Hematopoietic multipotent progenitor cell treated with erythropoietin and hydrocortisone succinate and interleukin-3 and kit ligand, for 17 days (in vitro differentiated cells): ENCODE measurements at regions not wholly inside any gene's neighbourhood (a gene's known extent, or its start where the extent isn't known, plus 50 kb on each side); places are given as distances from the start of the nearest gene placed in this dataset.
"Not testable (repeated sequence)": the region's sequence is repeated elsewhere in the genome, so short reads cannot be mapped to it uniquely, and the experiment has no call there.

ENCODE experiments used
- DNase-seq: peaks from one replicate; pipeline ENCODE4 v3.0.0-alpha.2; 2015; ENCODE audit warnings: low spot score

GRCh38 chr7:87007038-87007437 is 52.4 kb downstream of the ELAPOR2 start:
- DNase-seq: no peak

- no peak for DNase-seq
Measured at GRCh38 chr7:87004956-87005355, 54.5 kb downstream of the ELAPOR2 start.

GRCh38 chr7:87003872-87004798 is 55.3 kb downstream of the ELAPOR2 start:
- DNase-seq: no peak

GRCh38 chr7:87001214-87001613 is 58.2 kb downstream of the ELAPOR2 start:
- no peak for DNase-seq

GRCh38 chr7:87000344-87000743 is 59.1 kb downstream of the ELAPOR2 start:
- DNase-seq: no peak

GRCh38 chr7:86999750-87000149 is 59.7 kb downstream of the ELAPOR2 start:
- DNase-seq: no peak

- DNase-seq: no peak
Measured at GRCh38 chr7:86995814-86996213, 63.6 kb downstream of the ELAPOR2 start.

- no peak for DNase-seq
Measured at GRCh38 chr7:86995052-86995725, 64.3 kb downstream of the ELAPOR2 start.

GRCh38 chr7:86991771-86992191 is 67.7 kb downstream of the ELAPOR2 start:
- DNase-seq: no peak

GRCh38 chr7:86991093-86991769 is 68.2 kb downstream of the ELAPOR2 start:
- DNase-seq: no peak

GRCh38 chr7:86989407-86989806 is 70.0 kb downstream of the ELAPOR2 start:
- DNase-seq: no peak

- DNase-seq: not testable (repeated sequence)
Measured at GRCh38 chr7:86987834-86988233, 71.6 kb downstream of the ELAPOR2 start.

GRCh38 chr7:86987358-86987757 is 72.1 kb downstream of the ELAPOR2 start:
- DNase-seq: not testable (repeated sequence)

- not testable (repeated sequence) for DNase-seq
Measured at GRCh38 chr7:86985342-86985741, 74.1 kb downstream of the ELAPOR2 start.

GRCh38 chr7:86983654-86984053 is 75.8 kb downstream of the ELAPOR2 start:
- DNase-seq: not testable (repeated sequence)

GRCh38 chr7:86981937-86982336 is 77.5 kb downstream of the ELAPOR2 start:
- DNase-seq: not testable (repeated sequence)

- DNase-seq: no peak
Measured at GRCh38 chr7:86981127-86981526, 78.3 kb downstream of the ELAPOR2 start.

GRCh38 chr7:86980223-86980622 is 79.2 kb downstream of the ELAPOR2 start:
- DNase-seq: no peak

- DNase-seq: no peak
Measured at GRCh38 chr7:86978808-86979506, 80.5 kb downstream of the ELAPOR2 start.

- DNase-seq: no peak
Measured at GRCh38 chr7:86976958-86977357, 82.5 kb downstream of the ELAPOR2 start.

GRCh38 chr7:86975914-86976313 is 83.5 kb downstream of the ELAPOR2 start:
- no peak for DNase-seq

- DNase-seq: no peak
Measured at GRCh38 chr7:86975449-86975848, 84.0 kb downstream of the ELAPOR2 start.
